GM23248 (cell line): ENCODE measurements at regions not wholly inside any gene's neighbourhood (a gene's known extent, or its start where the extent isn't known, plus 50 kb on each side); places are given as distances from the start of the nearest gene placed in this dataset.

Source experiments
- EZH2 ChIP-seq: fragments of 200-600 bp; sonication (generic); IDR thresholded peaks from 2 replicates; pipeline ENCODE4 v1.6.1; 2018; ENCODE audit warnings: antibody characterized with exemption, mild to moderate bottlenecking; ENCODE audit not compliant: insufficient read depth, poor library complexity, severe bottlenecking
- EZH2phosphoT487 ChIP-seq: fragments of 200-600 bp; sonication (generic); IDR thresholded peaks from 2 replicates; pipeline ENCODE4 v1.6.1; 2018; ENCODE audit warnings: antibody characterized with exemption, moderate library complexity, mild to moderate bottlenecking, low read depth; ENCODE audit not compliant: insufficient read depth

DNA sequence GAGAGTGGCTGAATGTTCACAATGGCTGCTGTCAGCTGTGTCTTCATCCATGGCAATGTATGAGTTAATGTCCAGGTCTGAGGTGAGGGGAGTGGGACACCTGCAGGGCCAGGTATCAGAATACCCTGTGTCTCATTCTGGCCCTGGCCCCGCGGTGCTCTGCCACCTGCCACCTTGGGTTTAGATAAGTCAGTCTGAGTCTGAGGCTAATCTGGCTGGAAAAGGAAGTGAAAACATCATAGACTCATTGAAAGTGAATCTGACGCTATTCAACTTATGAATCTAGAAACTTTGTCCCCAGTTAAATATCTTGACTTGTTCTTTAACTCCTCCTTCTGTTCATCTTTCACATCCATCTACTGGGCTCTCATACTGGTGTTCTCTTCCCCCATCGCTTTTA is 267.1 kb upstream of the JAG1 start:
- TF ChIP-seq EZH2 (no peak), EZH2phosphoT487 (no peak)
